Activated naive CD8-positive, alpha-beta T cell (primary cell): ENCODE measurements at regions not wholly inside any gene's neighbourhood (a gene's known extent, or its start where the extent isn't known, plus 50 kb on each side); places are given as distances from the start of the nearest gene placed in this dataset.
A peak's percentile ranks its signal among the peaks of the same experiment; 100 is the strongest.

Experiments
- H3K27ac Mint-ChIP-seq: one replicate; pipeline ENCODE4 v1.8.0; 2021; ENCODE audit warnings: mixed read lengths
- H3K27me3 Mint-ChIP-seq: one replicate; pipeline ENCODE4 v1.8.0; 2021; ENCODE audit warnings: mixed read lengths
- H3K36me3 Mint-ChIP-seq: one replicate; pipeline ENCODE4 v1.8.0; 2021; ENCODE audit warnings: mixed read lengths
- H3K4me1 Mint-ChIP-seq: one replicate; pipeline ENCODE4 v1.8.0; 2021; ENCODE audit warnings: low read depth, mixed read lengths
- H3K4me3 Mint-ChIP-seq: one replicate; pipeline ENCODE4 v1.8.0; 2021; ENCODE audit warnings: mild to moderate bottlenecking, mixed read lengths
- H3K9me3 Mint-ChIP-seq: one replicate; pipeline ENCODE4 v1.8.0; 2021; ENCODE audit warnings: low read depth, mixed read lengths

GRCh38 chr7:25559581-25560367, 331.5 kb upstream of the NPVF start:
- no peak overlapping the region for H3K4me3 Mint-ChIP-seq

DNA sequence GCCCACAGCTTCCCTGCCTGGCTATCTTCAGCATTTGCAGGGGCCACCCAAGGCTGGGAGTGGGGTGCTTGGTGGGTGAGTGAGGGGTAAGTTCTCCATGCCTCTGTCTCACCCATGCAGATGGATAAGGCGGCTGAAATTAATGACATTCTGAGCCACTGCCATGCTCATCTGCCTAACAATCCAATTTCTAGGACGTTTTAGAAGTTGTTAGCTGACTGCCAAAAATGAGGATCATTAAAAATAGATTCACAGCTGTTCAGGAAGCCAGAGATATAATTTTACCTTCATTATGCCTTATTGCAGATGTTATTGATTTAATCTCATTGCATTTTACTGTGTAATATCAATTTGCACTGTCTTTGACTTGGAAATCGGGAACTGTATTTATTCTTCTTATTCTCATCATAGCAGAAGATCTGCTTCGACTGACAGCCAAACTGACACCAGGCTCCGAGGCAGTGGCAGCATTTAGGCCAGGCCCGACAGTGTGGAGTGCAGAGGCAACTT, 334.4 kb upstream of the NPVF start:
- Mint-ChIP-seq H3K36me3 (no peaks in the 10 kb centered on the region), H3K9me3 (no peaks in the 10 kb centered on the region), H3K27me3 (no peaks in the 10 kb centered on the region), H3K27ac (no peak overlapping the region), H3K4me3 (no peak overlapping the region), H3K4me1 (peaks cover 4% of the 10 kb centered on the region)

More at GRCh38 chr7:25559581-25560367, 331.5 kb upstream of the NPVF start:
- H3K36me3 Mint-ChIP-seq = no peaks in the 10 kb centered on the region
- H3K4me1 Mint-ChIP-seq = peaks cover 5% of the 10 kb centered on the region
- H3K27ac Mint-ChIP-seq = no peak overlapping the region
- H3K27me3 Mint-ChIP-seq = no peaks in the 10 kb centered on the region
- H3K9me3 Mint-ChIP-seq = no peaks in the 10 kb centered on the region

DNA sequence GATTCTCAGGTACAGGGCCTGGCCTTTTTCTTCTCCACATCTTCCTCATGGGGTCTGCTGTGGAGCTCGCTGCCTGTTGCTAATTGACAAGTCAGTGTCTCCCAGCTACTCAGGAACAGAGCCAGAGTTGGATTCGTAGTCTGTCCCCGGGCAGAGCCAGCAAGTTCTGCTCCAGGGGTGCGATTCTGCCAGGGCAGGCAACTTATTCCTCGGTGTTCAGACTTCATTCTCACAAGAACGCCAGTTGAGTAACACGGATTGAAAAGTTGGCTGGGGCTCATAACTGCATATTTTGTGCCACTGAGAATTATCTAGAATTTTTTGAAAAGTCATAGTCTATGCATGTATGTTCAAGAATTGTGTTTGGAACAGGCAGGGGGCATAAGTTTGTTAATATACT, 336.7 kb upstream of the NPVF start:
- Mint-ChIP-seq H3K27me3 (no peaks in the 10 kb centered on the region), H3K27ac (no peak overlapping the region), H3K4me3 (no peak overlapping the region), H3K9me3 (no peaks in the 10 kb centered on the region), H3K4me1 (peaks cover 8% of the 10 kb centered on the region), H3K36me3 (no peaks in the 10 kb centered on the region)

GRCh38 chr7:25565949-25566348, 337.7 kb upstream of the NPVF start:
- Mint-ChIP-seq H3K4me1 (peaks cover 8% of the 10 kb centered on the region), H3K27me3 (no peaks in the 10 kb centered on the region), H3K36me3 (no peaks in the 10 kb centered on the region), H3K4me3 (peak overlapping the region; percentile 42), H3K27ac (no peak overlapping the region), H3K9me3 (no peaks in the 10 kb centered on the region)

DNA sequence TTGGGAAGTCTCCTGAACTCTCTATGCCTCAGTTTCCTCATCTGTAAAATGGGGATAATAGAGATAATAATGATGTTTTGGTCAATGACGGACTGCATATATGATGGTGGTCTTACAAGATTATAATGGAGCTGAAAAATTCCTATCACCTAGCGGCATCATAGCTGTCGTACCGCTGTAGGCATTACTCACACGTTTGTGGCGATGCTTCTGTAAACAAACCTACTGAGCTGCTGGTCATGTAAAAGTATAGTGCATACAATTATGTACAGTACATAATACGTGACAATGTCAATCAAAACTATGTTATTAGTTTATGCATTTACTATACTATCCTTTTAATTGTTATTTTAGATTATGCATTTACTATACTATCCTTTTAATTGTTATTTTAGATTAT, 339.1 kb upstream of the NPVF start:
- no peaks in the 10 kb centered on the region for H3K27me3 Mint-ChIP-seq
- no peak overlapping the region for H3K27ac Mint-ChIP-seq
- H3K4me1 Mint-ChIP-seq = peaks cover 8% of the 10 kb centered on the region
- no peaks in the 10 kb centered on the region for H3K36me3 Mint-ChIP-seq
- H3K4me3 Mint-ChIP-seq = no peak overlapping the region
- H3K9me3 Mint-ChIP-seq = no peaks in the 10 kb centered on the region

DNA sequence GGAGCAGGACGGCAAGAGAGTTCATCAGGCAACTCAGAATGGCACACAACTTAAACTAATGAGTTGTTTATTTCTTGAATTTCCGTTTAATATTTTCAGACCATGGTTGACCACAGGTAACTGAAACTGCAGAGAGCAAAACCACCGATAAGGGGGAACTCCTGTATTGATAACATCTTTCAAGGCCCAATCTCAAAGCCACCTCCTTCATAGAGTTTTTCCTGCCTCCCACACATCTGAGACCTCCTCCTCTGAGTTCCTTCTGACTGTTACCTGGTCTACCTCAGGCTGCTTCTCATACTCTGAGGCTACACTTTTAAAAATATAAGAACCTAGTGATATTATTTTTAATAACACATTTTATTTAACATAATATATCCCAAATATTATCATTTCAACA, 341.5 kb upstream of the NPVF start:
- Mint-ChIP-seq H3K27me3 (no peaks in the 10 kb centered on the region), H3K36me3 (no peaks in the 10 kb centered on the region), H3K9me3 (no peaks in the 10 kb centered on the region), H3K4me3 (no peak overlapping the region), H3K27ac (no peak overlapping the region), H3K4me1 (peaks cover 8% of the 10 kb centered on the region)

GRCh38 chr7:25572423-25572822, 344.1 kb upstream of the NPVF start:
- H3K9me3 Mint-ChIP-seq = no peaks in the 10 kb centered on the region
- peaks cover 4% of the 10 kb centered on the region for H3K4me1 Mint-ChIP-seq
- no peak overlapping the region for H3K4me3 Mint-ChIP-seq
- no peak overlapping the region for H3K27ac Mint-ChIP-seq
- H3K27me3 Mint-ChIP-seq = no peaks in the 10 kb centered on the region
- H3K36me3 Mint-ChIP-seq = no peaks in the 10 kb centered on the region

DNA sequence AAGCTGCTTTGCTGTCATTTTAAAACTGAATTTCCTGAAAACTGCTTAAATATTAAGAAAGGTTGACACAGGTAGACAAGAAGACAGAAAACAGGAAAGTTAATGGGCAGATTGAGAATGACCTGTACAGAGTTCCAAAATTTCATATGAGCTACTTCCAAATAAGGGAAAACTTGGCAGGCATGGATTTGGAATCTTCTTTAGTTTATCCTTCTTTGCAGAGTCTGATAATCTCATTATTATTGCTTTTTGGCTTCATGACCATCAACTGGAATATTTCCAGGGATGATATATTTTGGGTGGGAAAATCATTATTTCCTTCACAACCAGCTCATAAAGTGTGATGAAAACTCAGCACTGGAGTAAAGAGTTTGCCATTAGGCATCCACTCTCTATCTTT, 346.5 kb upstream of the NPVF start:
- Mint-ChIP-seq H3K4me1 (no peaks in the 10 kb centered on the region), H3K4me3 (no peak overlapping the region), H3K27me3 (no peaks in the 10 kb centered on the region), H3K27ac (no peak overlapping the region), H3K9me3 (no peaks in the 10 kb centered on the region), H3K36me3 (no peaks in the 10 kb centered on the region)

- Mint-ChIP-seq H3K9me3 (no peaks in the 10 kb centered on the region), H3K4me3 (no peak overlapping the region), H3K4me1 (no peaks in the 10 kb centered on the region), H3K27ac (no peak overlapping the region), H3K27me3 (no peaks in the 10 kb centered on the region), H3K36me3 (peaks cover 2% of the 10 kb centered on the region)
Observed at GRCh38 chr7:25575634-25576033, 347.3 kb upstream of the NPVF start.

DNA sequence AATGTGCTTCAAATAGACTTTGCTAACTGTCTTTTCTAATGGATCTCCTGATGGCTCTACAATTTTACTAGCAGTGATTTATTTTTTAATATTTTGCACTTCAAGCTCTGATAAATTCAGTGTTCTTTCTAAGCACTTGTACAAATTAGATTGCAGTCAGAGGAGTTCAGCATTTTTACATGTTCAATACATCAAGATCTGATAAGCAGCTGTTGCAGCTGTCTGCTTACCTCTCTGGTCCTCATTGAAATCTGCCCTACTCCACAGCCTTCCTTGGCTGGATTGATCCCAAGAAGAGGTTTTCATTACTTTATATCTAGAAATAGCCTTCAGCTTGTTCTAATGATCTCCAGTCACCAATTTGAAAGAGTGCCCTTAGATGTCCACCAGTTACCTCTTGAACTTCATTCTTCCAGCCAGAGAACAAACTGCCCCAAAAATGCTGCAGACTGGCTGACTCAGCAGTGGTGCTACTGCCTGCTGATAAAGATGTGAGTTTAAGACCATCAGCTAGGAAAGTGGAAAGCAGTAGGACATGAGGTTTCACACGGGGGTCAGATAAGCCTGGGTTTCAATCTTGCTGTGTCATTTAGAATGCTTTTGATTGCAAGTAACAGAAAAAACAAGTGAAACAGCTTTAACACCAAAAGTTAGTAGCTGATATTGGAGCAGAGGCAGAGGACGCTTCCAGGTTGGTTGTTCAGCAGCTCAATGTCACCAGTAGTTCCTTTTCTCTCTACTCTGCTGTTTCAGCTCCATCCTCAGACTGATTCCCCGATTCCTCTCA, 350.9 kb upstream of the NPVF start:
- Mint-ChIP-seq H3K4me3 (no peak overlapping the region), H3K27ac (no peak overlapping the region), H3K4me1 (no peaks in the 10 kb centered on the region), H3K9me3 (no peaks in the 10 kb centered on the region), H3K36me3 (peaks cover 2% of the 10 kb centered on the region), H3K27me3 (no peaks in the 10 kb centered on the region)

DNA sequence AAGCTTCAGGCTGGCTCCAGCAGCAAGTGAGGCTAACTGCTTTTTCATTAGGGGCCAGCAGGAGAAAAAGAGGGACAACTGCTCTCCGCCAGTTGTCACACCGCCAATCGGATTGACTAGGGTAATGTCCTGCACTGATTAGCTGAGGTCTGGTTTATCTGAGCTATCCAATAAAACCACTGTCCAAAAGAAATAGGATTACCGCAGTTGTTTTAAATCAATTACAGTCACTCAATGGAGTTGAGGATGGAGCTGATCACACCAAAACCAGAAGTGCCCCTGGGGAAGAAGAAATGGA, 351.4 kb upstream of the NPVF start:
- H3K27me3 Mint-ChIP-seq = no peaks in the 10 kb centered on the region

GRCh38 chr7:25580141-25580540, 351.9 kb upstream of the NPVF start:
- Mint-ChIP-seq H3K27ac (no peak overlapping the region), H3K27me3 (no peaks in the 10 kb centered on the region), H3K36me3 (peaks cover 2% of the 10 kb centered on the region), H3K4me3 (no peak overlapping the region), H3K4me1 (no peaks in the 10 kb centered on the region), H3K9me3 (no peaks in the 10 kb centered on the region)

More for the DNA sequence above, 351.4 kb upstream of the NPVF start:
- Mint-ChIP-seq H3K9me3 (no peaks in the 10 kb centered on the region), H3K4me1 (no peaks in the 10 kb centered on the region), H3K27ac (no peak overlapping the region), H3K36me3 (peaks cover 2% of the 10 kb centered on the region), H3K4me3 (no peak overlapping the region)

GRCh38 chr7:25583621-25584020, 355.3 kb upstream of the NPVF start:
- no peaks in the 10 kb centered on the region for H3K9me3 Mint-ChIP-seq
- H3K27ac Mint-ChIP-seq = no peak overlapping the region
- no peaks in the 10 kb centered on the region for H3K4me1 Mint-ChIP-seq
- H3K27me3 Mint-ChIP-seq = no peaks in the 10 kb centered on the region
- H3K4me3 Mint-ChIP-seq = no peak overlapping the region
- H3K36me3 Mint-ChIP-seq = peaks cover 4% of the 10 kb centered on the region

DNA sequence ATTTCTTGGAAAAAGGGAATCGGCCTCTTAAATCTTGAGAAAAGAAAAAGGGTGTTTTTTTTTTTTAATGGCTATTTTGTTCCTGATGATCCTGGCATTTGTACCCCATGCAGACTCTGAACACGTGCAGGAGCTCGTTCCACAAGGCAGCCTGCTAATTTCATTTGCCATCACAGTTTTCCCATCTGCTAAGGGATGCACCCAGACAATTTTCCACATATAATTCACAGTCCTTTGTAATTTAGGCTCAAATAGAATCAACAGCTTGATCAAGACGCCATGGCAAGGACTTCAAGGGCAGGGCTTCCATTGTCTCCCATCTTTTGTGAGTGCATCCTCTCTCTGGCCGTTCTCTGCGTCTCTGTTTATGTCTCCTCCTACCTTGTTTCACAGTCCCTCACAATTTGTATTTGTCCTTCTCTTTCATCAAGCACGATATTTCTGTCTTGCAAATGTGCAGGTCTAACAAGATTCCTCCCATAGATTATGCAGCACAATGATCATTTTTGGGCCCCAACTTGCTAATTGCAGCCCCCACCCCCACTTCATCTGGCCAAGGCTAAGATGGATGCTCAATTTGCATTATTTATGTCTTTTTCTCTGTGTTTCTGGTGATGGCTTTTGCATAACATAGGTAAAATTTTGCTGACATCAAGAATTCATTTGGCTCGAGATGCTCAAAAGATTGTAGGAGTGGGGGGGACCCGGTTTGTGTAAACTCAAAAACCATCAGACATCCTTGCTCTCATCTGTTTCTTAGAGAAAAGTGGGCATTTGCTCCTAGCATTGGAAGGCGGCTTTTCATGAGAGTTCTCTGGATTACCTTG, 356.0 kb upstream of the NPVF start:
- Mint-ChIP-seq H3K36me3 (peaks cover 4% of the 10 kb centered on the region), H3K27ac (no peak overlapping the region), H3K9me3 (no peaks in the 10 kb centered on the region), H3K4me1 (no peaks in the 10 kb centered on the region), H3K4me3 (no peak overlapping the region), H3K27me3 (no peaks in the 10 kb centered on the region)

DNA sequence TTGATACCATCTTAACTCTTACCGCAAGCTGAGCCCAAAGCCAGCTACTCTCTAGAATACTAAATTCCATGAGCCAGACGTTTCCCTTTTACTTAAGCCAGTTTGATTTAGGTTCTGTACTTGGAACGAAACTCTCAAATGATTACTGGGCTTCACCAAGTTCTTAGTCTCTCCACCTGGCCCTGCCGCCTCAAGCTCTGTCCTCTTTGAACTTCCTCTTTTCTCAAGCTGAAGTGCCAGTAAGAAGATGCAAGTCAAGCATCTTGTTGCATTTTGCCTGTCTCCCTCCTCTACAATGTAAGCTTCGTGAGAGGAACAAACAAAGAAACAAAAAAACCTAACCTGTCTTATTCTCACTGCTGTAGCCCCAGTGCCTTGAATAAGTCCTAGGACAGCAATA, 358.2 kb upstream of the NPVF start:
- Mint-ChIP-seq H3K9me3 (no peaks in the 10 kb centered on the region), H3K4me3 (no peak overlapping the region), H3K27me3 (peaks cover 2% of the 10 kb centered on the region), H3K4me1 (no peaks in the 10 kb centered on the region), H3K36me3 (peaks cover 2% of the 10 kb centered on the region), H3K27ac (no peak overlapping the region)
